ENCODE measurements at regions not wholly inside any gene's neighbourhood (a gene's known extent, or its start where the extent isn't known, plus 50 kb on each side); places are given as distances from the start of the nearest gene placed in this dataset.
A peak's percentile ranks its signal among the peaks of the same experiment; 100 is the strongest.

GRCh38 chr17:14901376-14901775 is 363.8 kb downstream of the PMP22 start:
- Histone ChIP-seq H3K4me1 (no peaks in the 10 kb centered on the region), H3K27me3 (replicated peaks; ENCODE audit: control insufficient read depth, insufficient read depth, low read length) (no peaks in the 10 kb centered on the region), H3K36me3 (ENCODE audit: control insufficient read depth, insufficient read depth, low read length) (no peaks in the 10 kb centered on the region), H3K9me3 (no peaks in the 10 kb centered on the region), H3K4me3 (ENCODE audit: low read depth, low read length) (no peak overlapping the region)
- CTCF ChIA-PET, result no interaction called here
- no TSS peak for BruUV-seq (replicated peaks)
- H3K4me3 Mint-ChIP-seq (ENCODE audit: unreplicated experiment), result no peak overlapping the region
- DNase-seq, result no peak
- H3K9me3 Mint-ChIP-seq (ENCODE audit: unreplicated experiment), result peaks cover 10% of the 10 kb centered on the region
- no peaks in the 10 kb centered on the region for H3K36me3 Mint-ChIP-seq (ENCODE audit: insufficient read depth, unreplicated experiment)
- no peak overlapping the region for H3K27ac Mint-ChIP-seq (ENCODE audit: unreplicated experiment)
- TF ChIP-seq CTCF (IDR thresholded peaks at IDR 0.05; ENCODE audit: insufficient read depth in 1 of 2, low read depth in 1 of 2, low read length in 1 of 2, severe bottlenecking in 1 of 2, unreplicated experiment in 1 of 2), result no peak
- POLR2A ChIA-PET, result no interaction called here
- H3K4me1 Mint-ChIP-seq (ENCODE audit: low read depth, unreplicated experiment), result no peaks in the 10 kb centered on the region
- intact Hi-C loops (cut with micrococcal nuclease; ENCODE audit: unreplicated experiment), result no loop called here
- H3K27me3 Mint-ChIP-seq (ENCODE audit: insufficient read depth, unreplicated experiment), result no peaks in the 10 kb centered on the region

GRCh38 chr17:14886200-14886739 is 378.9 kb downstream of the PMP22 start:
- Mint-ChIP-seq H3K27me3 (ENCODE audit: insufficient read depth, unreplicated experiment) (peaks cover under 1% of the 10 kb centered on the region), H3K9me3 (ENCODE audit: unreplicated experiment) (peaks cover 17% of the 10 kb centered on the region), H3K4me3 (ENCODE audit: unreplicated experiment) (no peak overlapping the region), H3K36me3 (ENCODE audit: insufficient read depth, unreplicated experiment) (no peaks in the 10 kb centered on the region), H3K4me1 (ENCODE audit: low read depth, unreplicated experiment) (no peaks in the 10 kb centered on the region), H3K27ac (ENCODE audit: unreplicated experiment) (no peak overlapping the region)
- ChIA-PET POLR2A (no interaction called here), CTCF (interaction anchor here (0.9 kb wide), 1 partner anchor 270 kb away, joined by 3 read pairs; no protein-coding TSS in a partner anchor)
- H3K9me3 ChIP-seq, result no peaks in the 10 kb centered on the region
- BruUV-seq (replicated peaks), result no TSS peak
- no peaks in the 10 kb centered on the region for H3K4me1 ChIP-seq
- no peak overlapping the region for H3K4me3 ChIP-seq (ENCODE audit: low read depth, low read length)
- H3K27me3 ChIP-seq (replicated peaks; ENCODE audit: control insufficient read depth, insufficient read depth, low read length), result no peaks in the 10 kb centered on the region
- no peak for TF ChIP-seq CTCF (IDR thresholded peaks at IDR 0.05; ENCODE audit: insufficient read depth in 1 of 2, low read depth in 1 of 2, low read length in 1 of 2, severe bottlenecking in 1 of 2, unreplicated experiment in 1 of 2)
- intact Hi-C loops (cut with micrococcal nuclease; ENCODE audit: unreplicated experiment), result no loop called here
- no peaks in the 10 kb centered on the region for H3K36me3 ChIP-seq (ENCODE audit: control insufficient read depth, insufficient read depth, low read length)
- peak in 1 of 2 experiments; percentile 0 for DNase-seq

GRCh38 chr17:14882131-14882530 is 383.0 kb downstream of the PMP22 start:
- Mint-ChIP-seq H3K27me3 (ENCODE audit: insufficient read depth, unreplicated experiment) (no peaks in the 10 kb centered on the region), H3K27ac (ENCODE audit: unreplicated experiment) (no peak overlapping the region), H3K4me3 (ENCODE audit: unreplicated experiment) (no peak overlapping the region), H3K4me1 (ENCODE audit: low read depth, unreplicated experiment) (no peaks in the 10 kb centered on the region), H3K36me3 (ENCODE audit: insufficient read depth, unreplicated experiment) (no peaks in the 10 kb centered on the region), H3K9me3 (ENCODE audit: unreplicated experiment) (peaks cover 6% of the 10 kb centered on the region)
- intact Hi-C loops (cut with micrococcal nuclease; ENCODE audit: unreplicated experiment), result no loop called here
- no TSS peak for BruUV-seq (replicated peaks)
- CTCF ChIA-PET, result no interaction called here
- Histone ChIP-seq H3K27me3 (replicated peaks; ENCODE audit: control insufficient read depth, insufficient read depth, low read length) (no peaks in the 10 kb centered on the region), H3K4me1 (no peaks in the 10 kb centered on the region), H3K4me3 (ENCODE audit: low read depth, low read length) (no peak overlapping the region), H3K9me3 (no peaks in the 10 kb centered on the region), H3K36me3 (ENCODE audit: control insufficient read depth, insufficient read depth, low read length) (no peaks in the 10 kb centered on the region)
- POLR2A ChIA-PET, result no interaction called here
- TF ChIP-seq CTCF (IDR thresholded peaks at IDR 0.05; ENCODE audit: insufficient read depth in 1 of 2, low read depth in 1 of 2, low read length in 1 of 2, severe bottlenecking in 1 of 2, unreplicated experiment in 1 of 2), result no peak
- DNase-seq, result no peak

Data from Caco-2 (cell line).